Stimulated activated CD8-positive, alpha-beta memory T cell treated with anti-CD3 and anti-CD28 coated beads, Interleukin-4, amount 100 ng/mL, for 24 hours (primary cell): ENCODE measurements at regions not wholly inside any gene's neighbourhood (a gene's known extent, or its start where the extent isn't known, plus 50 kb on each side); places are given as distances from the start of the nearest gene placed in this dataset.

ENCODE experiments used
- DNase-seq: peaks from one replicate; pipeline ENCODE4 v3.0.0-alpha.2; 2020; ENCODE audit warnings: low read depth

- no peak for DNase-seq
These were observed 144.0 kb upstream of the CIBAR2 start for GRCh38 chr16:85256190-85256739.

GRCh38 chr16:85257483-85257882 is 145.2 kb upstream of the CIBAR2 start:
- no peak for DNase-seq

- DNase-seq = no peak
These were observed 145.9 kb upstream of the CIBAR2 start for GRCh38 chr16:85258166-85258565.

GRCh38 chr16:85258629-85259028 is 146.4 kb upstream of the CIBAR2 start:
- no peak for DNase-seq

- DNase-seq = no peak
These were observed 147.0 kb upstream of the CIBAR2 start for GRCh38 chr16:85259115-85259831.

- DNase-seq = no peak
These were observed 147.5 kb upstream of the CIBAR2 start for GRCh38 chr16:85259832-85260167.

GRCh38 chr16:85261204-85261603 is 148.9 kb upstream of the CIBAR2 start:
- no peak for DNase-seq

- no peak for DNase-seq
These were observed 149.6 kb upstream of the CIBAR2 start for GRCh38 chr16:85261657-85262557.

GRCh38 chr16:85262558-85263238 is 150.4 kb upstream of the CIBAR2 start:
- DNase-seq = no peak

GRCh38 chr16:85263239-85263585 is 150.9 kb upstream of the CIBAR2 start:
- no peak for DNase-seq

- no peak for DNase-seq
These were observed 152.5 kb upstream of the CIBAR2 start for GRCh38 chr16:85264752-85265151.

GRCh38 chr16:85265161-85265784 is 153.0 kb upstream of the CIBAR2 start:
- DNase-seq = no peak

- DNase-seq = no peak
These were observed 153.5 kb upstream of the CIBAR2 start for GRCh38 chr16:85265810-85266209.

GRCh38 chr16:85266857-85267256 is 154.6 kb upstream of the CIBAR2 start:
- DNase-seq = no peak

- no peak for DNase-seq
These were observed 155.2 kb upstream of the CIBAR2 start for GRCh38 chr16:85267414-85267945.

- no peak for DNase-seq
These were observed 156.9 kb upstream of the CIBAR2 start for GRCh38 chr16:85269165-85269564.

GRCh38 chr16:85270374-85270773 is 158.1 kb upstream of the CIBAR2 start:
- DNase-seq = no peak

- DNase-seq = no peak
These were observed 158.9 kb upstream of the CIBAR2 start for GRCh38 chr16:85271198-85271597.

GRCh38 chr16:85273293-85273692 is 161.0 kb upstream of the CIBAR2 start:
- no peak for DNase-seq

- DNase-seq = no peak
These were observed 162.2 kb upstream of the CIBAR2 start for GRCh38 chr16:85274501-85274900.

- no peak for DNase-seq
These were observed 162.7 kb upstream of the CIBAR2 start for GRCh38 chr16:85274924-85275323.
